ENCODE measurements at regions not wholly inside any gene's neighbourhood (a gene's known extent, or its start where the extent isn't known, plus 50 kb on each side); places are given as distances from the start of the nearest gene placed in this dataset.

- FAIRE-seq (no peak), ATAC-seq (no peak), DNase-seq (ENCODE audit: low read depth in 1 of 2, low spot score in 1 of 2) (no peak)
- H3K27ac ChIP-seq, result no peak overlapping the region
- ChIA-PET CTCF (no interaction called here), POLR2A (no interaction called here)
- H3K4me1 ChIP-seq, result no peaks in the 10 kb centered on the region
- no peaks in the 10 kb centered on the region for H3K9me3 ChIP-seq
- 24% methylated on average over 3 of the region's 3 CpGs for WGBS (ENCODE audit: missing lambda C conversion rate)
- no peak overlapping the region for H3K4me3 ChIP-seq
- no peak overlapping the region for H3K4me2 ChIP-seq
- TF ChIP-seq RCOR1 (IDR thresholded peaks at IDR 0.05; ENCODE audit: low read depth, low read length), result no peak
- TF ChIP-seq HES2 (IDR thresholded peaks at IDR 0.05), result no peak
- no peak for TF ChIP-seq HMGXB4 (CRISPR knock-in tag; IDR thresholded peaks at IDR 0.05; ENCODE audit: borderline replicate concordance)
- no peak for TF ChIP-seq GATA3 (IDR thresholded peaks at IDR 0.05; ENCODE audit: borderline replicate concordance)
- no peak for TF ChIP-seq TFCP2L1 (CRISPR knock-in tag; IDR thresholded peaks at IDR 0.05)
- no peak for TF ChIP-seq NFE2L2 (conservative IDR thresholded peaks at IDR 0.05; ENCODE audit: low read length)
- TF ChIP-seq SREBF2 (IDR thresholded peaks at IDR 0.05), result no peak
- TF ChIP-seq, protein P1, sequence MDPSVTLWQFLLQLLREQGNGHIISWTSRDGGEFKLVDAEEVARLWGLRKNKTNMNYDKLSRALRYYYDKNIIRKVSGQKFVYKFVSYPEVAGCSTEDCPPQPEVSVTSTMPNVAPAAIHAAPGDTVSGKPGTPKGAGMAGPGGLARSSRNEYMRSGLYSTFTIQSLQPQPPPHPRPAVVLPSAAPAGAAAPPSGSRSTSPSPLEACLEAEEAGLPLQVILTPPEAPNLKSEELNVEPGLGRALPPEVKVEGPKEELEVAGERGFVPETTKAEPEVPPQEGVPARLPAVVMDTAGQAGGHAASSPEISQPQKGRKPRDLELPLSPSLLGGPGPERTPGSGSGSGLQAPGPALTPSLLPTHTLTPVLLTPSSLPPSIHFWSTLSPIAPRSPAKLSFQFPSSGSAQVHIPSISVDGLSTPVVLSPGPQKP (IDR thresholded peaks at IDR 0.05; ENCODE audit: low read depth, low read length), result no peak
- TF ChIP-seq, protein P2, sequence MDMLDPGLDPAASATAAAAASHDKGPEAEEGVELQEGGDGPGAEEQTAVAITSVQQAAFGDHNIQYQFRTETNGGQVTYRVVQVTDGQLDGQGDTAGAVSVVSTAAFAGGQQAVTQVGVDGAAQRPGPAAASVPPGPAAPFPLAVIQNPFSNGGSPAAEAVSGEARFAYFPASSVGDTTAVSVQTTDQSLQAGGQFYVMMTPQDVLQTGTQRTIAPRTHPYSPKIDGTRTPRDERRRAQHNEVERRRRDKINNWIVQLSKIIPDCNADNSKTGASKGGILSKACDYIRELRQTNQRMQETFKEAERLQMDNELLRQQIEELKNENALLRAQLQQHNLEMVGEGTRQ (IDR thresholded peaks at IDR 0.05), result no peak
- no peak for TF ChIP-seq ZFP36 (IDR thresholded peaks at IDR 0.05; ENCODE audit: borderline replicate concordance, partially characterized antibody)
- TF ChIP-seq HOXB5 (CRISPR knock-in tag; IDR thresholded peaks at IDR 0.05), result no peak
- no peak for TF ChIP-seq E2F6 (IDR thresholded peaks at IDR 0.05; ENCODE audit: borderline replicate concordance, low read depth)
Observed at GRCh38 chr5:67536866-67537265, 340.3 kb upstream of the CD180 start.

- no peak overlapping the region for H3K4me3 ChIP-seq
- H3K27ac ChIP-seq, result no peak overlapping the region
- DNase-seq (ENCODE audit: low read depth in 1 of 2, low spot score in 1 of 2) (no peak), ATAC-seq (no peak), FAIRE-seq (no peak)
- no peaks in the 10 kb centered on the region for H3K4me1 ChIP-seq
- H3K4me2 ChIP-seq, result no peak overlapping the region
- ChIA-PET POLR2A (no interaction called here), CTCF (interaction anchor here (1.3 kb wide), 1 partner anchor 9 kb away, joined by 3 read pairs; no protein-coding TSS in a partner anchor)
- WGBS (ENCODE audit: missing lambda C conversion rate), result 45% methylated on average over 6 of the region's 6 CpGs
- H3K9me3 ChIP-seq, result peaks cover 7% of the 10 kb centered on the region; the same call in 1 of the 3 replicates
- TF ChIP-seq, protein P3, sequence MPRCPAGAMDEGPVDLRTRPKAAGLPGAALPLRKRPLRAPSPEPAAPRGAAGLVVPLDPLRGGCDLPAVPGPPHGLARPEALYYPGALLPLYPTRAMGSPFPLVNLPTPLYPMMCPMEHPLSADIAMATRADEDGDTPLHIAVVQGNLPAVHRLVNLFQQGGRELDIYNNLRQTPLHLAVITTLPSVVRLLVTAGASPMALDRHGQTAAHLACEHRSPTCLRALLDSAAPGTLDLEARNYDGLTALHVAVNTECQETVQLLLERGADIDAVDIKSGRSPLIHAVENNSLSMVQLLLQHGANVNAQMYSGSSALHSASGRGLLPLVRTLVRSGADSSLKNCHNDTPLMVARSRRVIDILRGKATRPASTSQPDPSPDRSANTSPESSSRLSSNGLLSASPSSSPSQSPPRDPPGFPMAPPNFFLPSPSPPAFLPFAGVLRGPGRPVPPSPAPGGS (IDR thresholded peaks at IDR 0.05), result no peak
- TF ChIP-seq KDM5A (IDR thresholded peaks at IDR 0.05) (no peak), SMC3 (IDR thresholded peaks at IDR 0.05) (no peak), RAD21 (conservative IDR thresholded peaks at IDR 0.05 in 1 of 2, IDR thresholded peaks at IDR 0.05 in 1 of 2) (no peak), RARB (CRISPR knock-in tag; IDR thresholded peaks at IDR 0.05) (no peak), POLR2A (IDR thresholded peaks at IDR 0.05; ENCODE audit: low read length) (no peak), ESRRA (IDR thresholded peaks at IDR 0.05; ENCODE audit: borderline replicate concordance, low read length) (no peak), RCOR1 (IDR thresholded peaks at IDR 0.05; ENCODE audit: low read depth, low read length) (no peak), PHF8 (IDR thresholded peaks at IDR 0.05; ENCODE audit: borderline replicate concordance, low read depth) (no peak), CHD4 (IDR thresholded peaks at IDR 0.05; ENCODE audit: borderline replicate concordance) (no peak), MYC (IDR thresholded peaks at IDR 0.05; ENCODE audit: borderline replicate concordance, low read length) (no peak), JUN (IDR thresholded peaks at IDR 0.05) (no peak), EP300 (IDR thresholded peaks at IDR 0.05) (no peak), ZSCAN20 (CRISPR knock-in tag; IDR thresholded peaks at IDR 0.05) (no peak), JUNB (IDR thresholded peaks at IDR 0.05) (no peak)
- TF ChIP-seq, protein P4, sequence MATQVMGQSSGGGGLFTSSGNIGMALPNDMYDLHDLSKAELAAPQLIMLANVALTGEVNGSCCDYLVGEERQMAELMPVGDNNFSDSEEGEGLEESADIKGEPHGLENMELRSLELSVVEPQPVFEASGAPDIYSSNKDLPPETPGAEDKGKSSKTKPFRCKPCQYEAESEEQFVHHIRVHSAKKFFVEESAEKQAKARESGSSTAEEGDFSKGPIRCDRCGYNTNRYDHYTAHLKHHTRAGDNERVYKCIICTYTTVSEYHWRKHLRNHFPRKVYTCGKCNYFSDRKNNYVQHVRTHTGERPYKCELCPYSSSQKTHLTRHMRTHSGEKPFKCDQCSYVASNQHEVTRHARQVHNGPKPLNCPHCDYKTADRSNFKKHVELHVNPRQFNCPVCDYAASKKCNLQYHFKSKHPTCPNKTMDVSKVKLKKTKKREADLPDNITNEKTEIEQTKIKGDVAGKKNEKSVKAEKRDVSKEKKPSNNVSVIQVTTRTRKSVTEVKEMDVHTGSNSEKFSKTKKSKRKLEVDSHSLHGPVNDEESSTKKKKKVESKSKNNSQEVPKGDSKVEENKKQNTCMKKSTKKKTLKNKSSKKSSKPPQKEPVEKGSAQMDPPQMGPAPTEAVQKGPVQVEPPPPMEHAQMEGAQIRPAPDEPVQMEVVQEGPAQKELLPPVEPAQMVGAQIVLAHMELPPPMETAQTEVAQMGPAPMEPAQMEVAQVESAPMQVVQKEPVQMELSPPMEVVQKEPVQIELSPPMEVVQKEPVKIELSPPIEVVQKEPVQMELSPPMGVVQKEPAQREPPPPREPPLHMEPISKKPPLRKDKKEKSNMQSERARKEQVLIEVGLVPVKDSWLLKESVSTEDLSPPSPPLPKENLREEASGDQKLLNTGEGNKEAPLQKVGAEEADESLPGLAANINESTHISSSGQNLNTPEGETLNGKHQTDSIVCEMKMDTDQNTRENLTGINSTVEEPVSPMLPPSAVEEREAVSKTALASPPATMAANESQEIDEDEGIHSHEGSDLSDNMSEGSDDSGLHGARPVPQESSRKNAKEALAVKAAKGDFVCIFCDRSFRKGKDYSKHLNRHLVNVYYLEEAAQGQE (IDR thresholded peaks at IDR 0.05), result no peak
- TF ChIP-seq, protein P5, sequence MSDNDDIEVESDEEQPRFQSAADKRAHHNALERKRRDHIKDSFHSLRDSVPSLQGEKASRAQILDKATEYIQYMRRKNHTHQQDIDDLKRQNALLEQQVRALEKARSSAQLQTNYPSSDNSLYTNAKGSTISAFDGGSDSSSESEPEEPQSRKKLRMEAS (IDR thresholded peaks at IDR 0.05), result no peak
Observed at GRCh38 chr5:67530609-67531255, 334.1 kb upstream of the CD180 start.
